PC-3 (cell line): ENCODE measurements at regions not wholly inside any gene's neighbourhood (a gene's known extent, or its start where the extent isn't known, plus 50 kb on each side); places are given as distances from the start of the nearest gene placed in this dataset.

ENCODE experiments used
- ATAC-seq: fragments of 200-7000 bp; cut with Tn5 transposase; 2 replicates; pipeline ENCODE4 v1.9.1; 2020; ENCODE audit warnings: mild to moderate bottlenecking, moderate library complexity
- BruUV-seq: library from RNA; stranded (reverse); fragments of 400-500 nt; replicated peaks from 2 replicates; lab custom pipeline; 2021; lab: Mats Ljungman, UMichigan
- CTCF ChIA-PET: fragments of 300-600 bp; sonication (Branson Sonifier 250); formaldehyde crosslinking; loops from one replicate; lab custom pipeline; 2022; ENCODE audit warnings: antibody characterized with exemption; lab: Charles Lee
- POLR2A ChIA-PET: fragments of 300-600 bp; sonication (Branson Sonifier 250); formaldehyde crosslinking; loops from one replicate; lab custom pipeline; 2022; ENCODE audit warnings: antibody characterized with exemption; ENCODE audit not compliant: unreplicated experiment; lab: Charles Lee
- DNase-seq: peaks from one replicate; pipeline ENCODE4 v3.0.0-alpha.2; 2015
- H2AFZ ChIP-seq: fragments of 300-600 bp; sonication (generic); 2 replicates; pipeline ENCODE4 v1.6.0; 2016; ENCODE audit warnings: antibody characterized with exemption, low read length
- H3F3A ChIP-seq: fragments of 300-600 bp; sonication (generic); one replicate; pipeline ENCODE4 v1.6.0; 2017; ENCODE audit warnings: antibody characterized with exemption, low read length, control low read depth, mild to moderate bottlenecking; ENCODE audit not compliant: unreplicated experiment
- H3K27ac ChIP-seq: fragments of 300-600 bp; sonication (generic); 2 replicates; pipeline ENCODE4 v1.5.1; 2016; ENCODE audit warnings: mild to moderate bottlenecking, low read length
- H3K27me3 ChIP-seq: fragments of 300-600 bp; sonication (generic); 2 replicates; pipeline ENCODE4 v1.6.1; 2016; ENCODE audit warnings: low read length, mixed read lengths
- H3K36me3 ChIP-seq: fragments of 300-600 bp; sonication (generic); 2 replicates; pipeline ENCODE4 v1.6.1; 2016; ENCODE audit warnings: low read depth, mixed run types, low read length, mixed read lengths
- H3K4me1 ChIP-seq: fragments of 300-600 bp; sonication (generic); 2 replicates; pipeline ENCODE4 v1.5.1; 2016; ENCODE audit warnings: low read length; ENCODE audit not compliant: insufficient read depth
- H3K4me2 ChIP-seq: fragments of 300-600 bp; sonication (generic); 2 replicates; pipeline ENCODE4 v1.6.0; 2016; ENCODE audit warnings: low read length
- H3K4me3 ChIP-seq: fragments of 300-600 bp; sonication (generic); 2 replicates; pipeline ENCODE4 v1.5.1; 2016; ENCODE audit warnings: mild to moderate bottlenecking, low read length, mixed read lengths
- H3K79me2 ChIP-seq: fragments of 300-600 bp; sonication (generic); 2 replicates; pipeline ENCODE4 v1.6.1; 2017; ENCODE audit warnings: low read length, mixed read lengths
- H3K9ac ChIP-seq: fragments of 300-600 bp; sonication (generic); 2 replicates; pipeline ENCODE4 v1.6.0; 2016; ENCODE audit warnings: mild to moderate bottlenecking, low read length
- H3K9me2 ChIP-seq: fragments of 300-600 bp; sonication (generic); replicated peaks from 2 replicates; pipeline ENCODE4 v1.6.1; 2016; ENCODE audit warnings: mixed run types, low read length, mixed read lengths
- H3K9me3 ChIP-seq: fragments of 300-600 bp; sonication (generic); 2 replicates; pipeline ENCODE4 v1.6.1; 2016; ENCODE audit warnings: low read length, mixed read lengths
- H4K20me1 ChIP-seq: fragments of 300-600 bp; sonication (generic); 2 replicates; pipeline ENCODE4 v1.6.1; 2016; ENCODE audit warnings: low read length, mixed read lengths
- CTCF ChIP-seq: fragments of 300-600 bp; sonication (generic); conservative IDR thresholded peaks from 2 replicates; pipeline ENCODE4 v1.5.1; 2017; ENCODE audit warnings: antibody characterized with exemption, low read depth, mild to moderate bottlenecking, low read length
- EZH2 ChIP-seq: fragments of 300-600 bp; sonication (generic); IDR thresholded peaks from one replicate; pipeline ENCODE4 v1.6.1; 2017; ENCODE audit warnings: antibody characterized with exemption, mild to moderate bottlenecking, low read length; ENCODE audit not compliant: unreplicated experiment
- EZH2phosphoT487 ChIP-seq: fragments of 300-600 bp; sonication (generic); IDR thresholded peaks from 2 replicates; pipeline ENCODE4 v1.6.1; 2018; ENCODE audit warnings: mild to moderate bottlenecking, antibody characterized with exemption, low read length, borderline replicate concordance
- intact Hi-C: fragments of 100-400 bp; cut with micrococcal nuclease; formaldehyde crosslinking; loops from 2 replicates; pipeline ENCODE4 v1.9.0; 2023

DNA sequence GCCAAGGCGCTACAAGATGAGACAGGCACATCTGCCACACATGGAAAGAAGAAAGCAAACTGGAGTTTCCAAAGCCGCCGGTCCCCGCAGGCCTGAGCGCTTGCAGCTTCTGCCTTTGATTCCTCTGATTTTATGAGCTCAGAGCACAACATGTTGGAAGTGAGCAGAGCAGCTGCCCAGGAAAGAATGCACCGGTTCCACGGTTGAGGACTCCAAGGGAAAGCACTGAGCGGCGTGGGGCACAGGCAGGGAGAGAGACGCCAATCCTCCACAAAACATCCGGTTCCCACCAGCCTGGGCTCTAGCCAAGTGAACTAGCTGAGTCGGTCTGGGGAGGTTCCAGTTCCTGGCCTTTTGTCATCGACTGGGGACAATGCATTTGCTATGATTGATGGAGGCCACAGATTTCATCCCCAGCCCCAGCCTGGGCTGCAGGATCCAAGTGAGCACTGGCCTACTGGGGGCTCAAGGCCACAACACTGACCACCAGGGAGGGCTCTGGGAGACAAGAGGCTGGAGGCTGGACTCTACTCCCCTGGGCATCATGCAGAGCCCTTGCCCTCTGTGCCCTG, 253.1 kb upstream of the IRF2BP2 start:
- Histone ChIP-seq H4K20me1 (no peaks in the 10 kb centered on the region), H3K27me3 (no peaks in the 10 kb centered on the region), H2AFZ (no peak overlapping the region), H3F3A (no peaks in the 10 kb centered on the region), H3K79me2 (no peaks in the 10 kb centered on the region), H3K4me3 (no peak overlapping the region), H3K4me2 (peak overlapping the region; percentile 19; the same call in 1 of the 2 replicates), H3K9me3 (no peaks in the 10 kb centered on the region), H3K9ac (no peak overlapping the region), H3K9me2 (no peaks in the 10 kb centered on the region), H3K27ac (no peak overlapping the region), H3K4me1 (peaks cover 35% of the 10 kb centered on the region), H3K36me3 (no peaks in the 10 kb centered on the region)
- no peak for ATAC-seq
- POLR2A ChIA-PET, result no interaction called here
- no TSS peak for BruUV-seq
- no peak for DNase-seq
- CTCF ChIA-PET, result no interaction called here
- intact Hi-C loops, result loop anchor here (5.0 kb wide), 1 partner anchor 99 kb away; no protein-coding TSS in a partner anchor
- no peak for TF ChIP-seq EZH2phosphoT487
- TF ChIP-seq CTCF, result no peak
- TF ChIP-seq EZH2, result no peak

DNA sequence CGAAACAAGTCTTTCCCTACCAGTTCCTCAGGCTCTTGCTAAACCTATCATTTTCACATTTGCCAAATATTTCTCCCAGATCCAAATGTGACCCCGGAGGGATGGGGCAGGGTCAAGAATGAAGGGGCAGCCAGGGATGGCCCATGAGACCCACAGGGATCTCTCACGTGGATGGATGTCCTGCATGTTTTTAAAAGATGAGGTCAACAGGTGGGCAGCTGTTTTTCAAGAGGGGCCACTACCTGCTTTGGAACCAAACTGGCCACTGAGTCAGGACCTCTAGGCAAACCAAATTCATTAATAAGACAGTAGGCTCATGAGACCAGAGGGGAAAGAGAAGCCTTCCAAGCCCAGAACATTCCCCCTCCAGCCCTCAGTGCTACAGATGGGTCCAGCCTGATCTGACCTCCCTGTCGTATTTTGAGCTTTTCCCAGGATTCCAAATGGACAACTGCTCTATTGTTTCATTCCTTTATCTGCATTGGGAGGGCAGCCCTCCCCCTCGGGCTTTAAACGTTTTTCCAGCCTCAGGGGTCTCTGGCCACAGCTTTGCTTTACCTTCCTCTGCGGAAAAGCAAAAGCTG, 252.5 kb upstream of the IRF2BP2 start:
- H3K4me2 ChIP-seq, result peak overlapping the region; percentile 55; the same call in 1 of the 2 replicates
- BruUV-seq, result no TSS peak
- intact Hi-C loops, result loop anchor here (5.0 kb wide), 1 partner anchor 100 kb away; no protein-coding TSS in a partner anchor
- no peak for TF ChIP-seq CTCF
- no peak for TF ChIP-seq EZH2phosphoT487
- no peak for TF ChIP-seq EZH2
- CTCF ChIA-PET, result no interaction called here
- no peaks in the 10 kb centered on the region for H3K9me2 ChIP-seq
- H3K79me2 ChIP-seq, result no peaks in the 10 kb centered on the region
- no peak for DNase-seq
- POLR2A ChIA-PET, result no interaction called here
- no peaks in the 10 kb centered on the region for H4K20me1 ChIP-seq
- H3K27ac ChIP-seq, result peak overlapping the region; percentile 52; the same call in 1 of the 2 replicates
- no peak for ATAC-seq
- no peak overlapping the region for H3K4me3 ChIP-seq
- no peaks in the 10 kb centered on the region for H3K9me3 ChIP-seq
- H3F3A ChIP-seq, result no peaks in the 10 kb centered on the region
- H3K9ac ChIP-seq, result no peak overlapping the region
- H3K4me1 ChIP-seq, result peaks cover 35% of the 10 kb centered on the region
- no peaks in the 10 kb centered on the region for H3K27me3 ChIP-seq
- H3K36me3 ChIP-seq, result no peaks in the 10 kb centered on the region
- no peak overlapping the region for H2AFZ ChIP-seq

DNA sequence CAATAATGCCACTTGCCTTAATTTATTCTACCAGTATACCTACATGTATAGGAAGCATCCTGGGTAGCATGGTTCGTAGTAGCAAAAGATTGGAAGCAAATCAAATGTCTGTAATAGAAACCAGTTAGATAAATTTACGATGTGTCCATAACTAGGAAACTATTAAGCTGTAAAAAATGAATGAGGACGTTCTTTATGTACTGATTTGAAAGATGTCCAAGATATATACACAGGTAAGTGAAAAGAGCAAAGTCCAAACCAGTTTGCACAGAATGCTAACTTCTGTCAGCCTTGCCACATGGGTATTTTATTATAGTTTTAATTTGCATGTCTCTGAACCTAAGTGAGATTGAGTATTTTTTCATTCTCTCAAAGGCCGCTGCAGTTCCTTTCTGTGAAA, 251.8 kb upstream of the IRF2BP2 start:
- ATAC-seq (peak; percentile 61), DNase-seq (peak; percentile 47)
- H3K9me2 ChIP-seq, result no peaks in the 10 kb centered on the region
- H3K9me3 ChIP-seq, result no peaks in the 10 kb centered on the region
- no peaks in the 10 kb centered on the region for H3K27me3 ChIP-seq
- TF ChIP-seq CTCF (no peak), EZH2phosphoT487 (no peak), EZH2 (no peak)
- no TSS peak for BruUV-seq
- POLR2A ChIA-PET, result interaction anchor here (1.0 kb wide), 1 partner anchor 101 kb away, joined by 3 read pairs; no protein-coding TSS in a partner anchor
- peak overlapping the region; percentile 55 for H3K4me2 ChIP-seq
- no peaks in the 10 kb centered on the region for H3F3A ChIP-seq
- no peaks in the 10 kb centered on the region for H4K20me1 ChIP-seq
- H3K4me3 ChIP-seq, result no peak overlapping the region
- intact Hi-C loops, result loop anchor here (5.0 kb wide), 1 partner anchor 101 kb away; no protein-coding TSS in a partner anchor
- H3K4me1 ChIP-seq, result peaks cover 35% of the 10 kb centered on the region
- H2AFZ ChIP-seq, result 0 out of 2 replicates have a peak overlapping the region, but pooled peaks have one; percentile 4
- CTCF ChIA-PET, result no interaction called here
- no peaks in the 10 kb centered on the region for H3K79me2 ChIP-seq
- no peaks in the 10 kb centered on the region for H3K36me3 ChIP-seq
- peak overlapping the region; percentile 52 for H3K27ac ChIP-seq
- H3K9ac ChIP-seq, result no peak overlapping the region
